Spleen (tissue), 11 donors: ENCODE measurements at regions not wholly inside any gene's neighbourhood (a gene's known extent, or its start where the extent isn't known, plus 50 kb on each side); places are given as distances from the start of the nearest gene placed in this dataset.
"Not testable (repeated sequence)": the region's sequence is repeated elsewhere in the genome, so short reads cannot be mapped to it uniquely, and the experiment has no call there.

Experiments
- DNase-seq: peaks from one replicate; pipeline ENCODE4 v3.0.0-alpha.2; 2020
- H3K27ac ChIP-seq, 8 donors: fragments of 200-600 bp; sonication (generic) in 7 of 8; 1 replicate in 4 of 8; 2 replicates in 4 of 8; pipeline versions ENCODE4 v1.5.0 to v1.8.0; 2016 to 2021; ENCODE audit warnings: inconsistent platforms in 4 of 8, mild to moderate bottlenecking in 4 of 8, moderate library complexity in 1 of 8
- H3K27me3 ChIP-seq, 7 donors: fragments of 200-600 bp; sonication (generic) in 6 of 7; replicated peaks in 1 of 7; 1 replicate in 4 of 7; 2 replicates in 3 of 7; pipeline versions ENCODE4 v1.5.0 to v1.8.0; 2016 to 2021; ENCODE audit warnings: inconsistent platforms in 3 of 7, mild to moderate bottlenecking in 1 of 7
- H3K36me3 ChIP-seq, 6 donors: fragments of 200-600 bp; sonication (generic) in 5 of 6; 1 replicate in 4 of 6; 2 replicates in 2 of 6; pipeline versions ENCODE4 v1.5.0 to v1.8.0; 2016 to 2021; ENCODE audit warnings: inconsistent platforms in 2 of 6
- H3K4me1 ChIP-seq, 6 donors: fragments of 200-600 bp; sonication (generic) in 5 of 6; 1 replicate in 3 of 6; 2 replicates in 3 of 6; pipeline versions ENCODE4 v1.5.0 to v1.8.0; 2016 to 2021; ENCODE audit warnings: inconsistent platforms in 3 of 6
- H3K4me3 ChIP-seq, 8 donors: fragments of 200-600 bp; sonication (generic) in 7 of 8; 1 replicate in 4 of 8; 2 replicates in 4 of 8; pipeline versions ENCODE4 v1.5.0 to v1.8.0; 2016 to 2021; ENCODE audit warnings: inconsistent platforms in 4 of 8, mild to moderate bottlenecking in 4 of 8, moderate library complexity in 2 of 8
- H3K9me3 ChIP-seq, 8 donors: fragments of 200-600 bp; sonication (generic) in 7 of 8; 1 replicate in 4 of 8; 2 replicates in 4 of 8; pipeline versions ENCODE4 v1.5.0 to v1.8.0; 2016 to 2021; ENCODE audit warnings: inconsistent platforms in 4 of 8
- POLR2A ChIP-seq, 3 donors: fragments of 450-650 bp; IDR thresholded peaks; one replicate each; pipeline ENCODE4 v1.5.1; 2017; ENCODE audit warnings: antibody characterized with exemption in 3 of 3, mild to moderate bottlenecking in 1 of 3
- POLR2AphosphoS5 ChIP-seq, 3 donors: sonication (generic); formaldehyde crosslinking; IDR thresholded peaks; one replicate each; pipeline ENCODE4 v1.5.1; 2017; ENCODE audit warnings: antibody characterized with exemption in 3 of 3
- WGBS, 5 donors: extraction: QIAGEN DNeasy Blood & Tissue Kit in 3 of 5; methylation state at CpG; one replicate each; pipeline versions ENCODE4 v1.1.5 to v1.1.7; 2013 to 2018; 5-methylcytosine and 5-hydroxymethylcytosine counted together
- intact Hi-C: fragments of 100-400 bp; cut with DNase I; formaldehyde crosslinking; loops from one replicate; pipeline ENCODE4 v1.15.0; 2023; ENCODE audit warnings: low total_unique reads
- TF ChIP-seq, protein P1 (sequence below), 11 experiments: fragments of 200-600 bp in 7 of 11; fragments of 450-650 bp in 4 of 11; sonication (generic) in 4 of 11; IDR thresholded peaks in 8 of 11; conservative IDR thresholded peaks in 3 of 11; 1 replicate in 7 of 11; 2 replicates in 4 of 11; pipeline versions ENCODE4 v1.4.0 to v1.8.0; 2016 to 2021; ENCODE audit warnings: antibody characterized with exemption in 11 of 11, inconsistent platforms in 4 of 11, mild to moderate bottlenecking in 1 of 11
- donor health status: healthy with polysubstance abuse.
- donor health status: DM: no; HTN: no; CAD: no; lungs with moderate emphysema.
- donor health status: DM: no; HTN: no; CAD: no.
- donor health status: Bipolar disorder and iron deficiency.
- donor health status: healthy.
- donor health status: DM: no; HTN: no; CAD: no.
- donor health status: DM: yes; HTN: yes; CAD: no.

DNA sequence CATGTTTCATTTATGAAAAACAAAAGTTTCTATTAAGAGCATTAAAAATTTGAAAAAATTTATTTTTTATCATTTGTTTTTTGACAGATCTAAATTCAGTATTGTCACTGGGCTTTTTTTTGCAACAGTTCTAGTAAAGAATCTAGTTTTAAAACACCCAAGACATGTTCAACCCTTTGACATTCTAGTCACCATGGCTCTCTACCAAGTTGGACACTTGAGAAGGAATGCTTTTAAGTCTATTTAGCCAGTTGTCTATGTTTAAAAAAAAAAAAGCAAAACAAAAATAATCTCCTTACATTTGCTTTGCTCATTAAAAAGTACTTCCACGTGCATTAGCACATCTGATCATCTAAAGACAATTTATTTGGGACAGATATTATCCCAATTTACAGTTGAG, 417.5 kb downstream of the RSL24D1 start:
- TF ChIP-seq POLR2AphosphoS5 (IDR thresholded peaks at IDR 0.05) (no peak), POLR2A (IDR thresholded peaks at IDR 0.05) (no peak)
- no peak overlapping the region for H3K4me3 ChIP-seq
- peaks cover 0 to 31% (median 3%) of the 10 kb centered on the region in 8 donors for H3K9me3 ChIP-seq
- no peaks in the 10 kb centered on the region for H3K27me3 ChIP-seq
- H3K4me1 ChIP-seq: no peaks in the 10 kb centered on the region
- H3K27ac ChIP-seq: no peak overlapping the region
- intact Hi-C loops: no loop called here
- no peaks in the 10 kb centered on the region for H3K36me3 ChIP-seq
- DNase-seq: no peak
- WGBS, 5 donors: 38 to 73% (median 61%) methylated on average over 1 of the region's 1 CpG

DNA sequence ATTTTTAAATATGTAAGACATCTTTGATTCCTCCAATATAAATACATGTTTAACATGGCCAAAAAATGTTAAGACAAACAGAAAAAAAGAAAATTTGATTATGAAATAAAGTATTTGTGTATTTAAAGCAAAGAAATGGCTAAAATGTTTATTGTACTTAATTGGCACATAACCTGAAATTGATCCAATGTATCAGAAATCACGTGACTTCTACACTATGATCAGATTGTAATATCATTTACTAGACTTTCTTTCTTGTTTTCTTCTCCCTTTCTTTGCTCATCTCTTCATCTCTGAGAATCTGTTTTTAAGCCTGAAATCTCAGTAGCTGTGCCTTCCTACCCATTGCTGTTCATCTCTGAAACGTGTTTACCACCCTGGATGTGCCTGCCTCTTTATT, 420.3 kb downstream of the RSL24D1 start:
- H3K27ac ChIP-seq: no peak overlapping the region
- peaks cover 0 to 3% (median 0%) of the 10 kb centered on the region in 8 donors for H3K9me3 ChIP-seq
- no peak overlapping the region for H3K4me3 ChIP-seq
- 67 to 76% (median 69%) methylated on average over 2 of the region's 2 CpGs for WGBS, 5 donors
- H3K4me1 ChIP-seq: no peaks in the 10 kb centered on the region
- intact Hi-C loops: no loop called here
- no peak for TF ChIP-seq POLR2A (IDR thresholded peaks at IDR 0.05)
- TF ChIP-seq, protein P1, sequence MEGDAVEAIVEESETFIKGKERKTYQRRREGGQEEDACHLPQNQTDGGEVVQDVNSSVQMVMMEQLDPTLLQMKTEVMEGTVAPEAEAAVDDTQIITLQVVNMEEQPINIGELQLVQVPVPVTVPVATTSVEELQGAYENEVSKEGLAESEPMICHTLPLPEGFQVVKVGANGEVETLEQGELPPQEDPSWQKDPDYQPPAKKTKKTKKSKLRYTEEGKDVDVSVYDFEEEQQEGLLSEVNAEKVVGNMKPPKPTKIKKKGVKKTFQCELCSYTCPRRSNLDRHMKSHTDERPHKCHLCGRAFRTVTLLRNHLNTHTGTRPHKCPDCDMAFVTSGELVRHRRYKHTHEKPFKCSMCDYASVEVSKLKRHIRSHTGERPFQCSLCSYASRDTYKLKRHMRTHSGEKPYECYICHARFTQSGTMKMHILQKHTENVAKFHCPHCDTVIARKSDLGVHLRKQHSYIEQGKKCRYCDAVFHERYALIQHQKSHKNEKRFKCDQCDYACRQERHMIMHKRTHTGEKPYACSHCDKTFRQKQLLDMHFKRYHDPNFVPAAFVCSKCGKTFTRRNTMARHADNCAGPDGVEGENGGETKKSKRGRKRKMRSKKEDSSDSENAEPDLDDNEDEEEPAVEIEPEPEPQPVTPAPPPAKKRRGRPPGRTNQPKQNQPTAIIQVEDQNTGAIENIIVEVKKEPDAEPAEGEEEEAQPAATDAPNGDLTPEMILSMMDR (IDR thresholded peaks at IDR 0.05 in 8 of 11, conservative IDR thresholded peaks at IDR 0.05 in 3 of 11): no peak
- TF ChIP-seq POLR2AphosphoS5 (IDR thresholded peaks at IDR 0.05): no peak
- no peaks in the 10 kb centered on the region for H3K36me3 ChIP-seq
- no peak for DNase-seq
- no peaks in the 10 kb centered on the region for H3K27me3 ChIP-seq

DNA sequence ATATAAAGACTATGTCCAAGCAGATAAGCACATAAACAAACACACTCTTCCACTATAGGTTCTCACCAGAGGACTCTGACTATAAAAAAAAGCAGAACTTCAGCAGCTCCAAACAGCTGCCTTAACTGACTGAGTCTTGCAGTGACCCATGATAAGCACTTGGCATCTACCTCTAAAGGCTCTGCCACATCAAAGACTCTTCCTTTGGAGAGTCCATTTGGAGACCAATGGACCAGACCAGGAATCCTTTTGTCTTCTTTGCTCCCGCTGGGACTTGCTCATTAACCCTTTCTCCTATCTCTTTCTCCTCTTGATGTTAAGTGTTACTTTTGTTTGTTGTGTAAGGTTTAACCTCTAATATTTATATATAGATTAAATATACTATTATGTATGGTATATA, 424.1 kb downstream of the RSL24D1 start:
- H3K4me3 ChIP-seq: no peak overlapping the region
- TF ChIP-seq POLR2AphosphoS5 (IDR thresholded peaks at IDR 0.05): no peak
- TF ChIP-seq, protein P1 (IDR thresholded peaks at IDR 0.05 in 8 of 11, conservative IDR thresholded peaks at IDR 0.05 in 3 of 11): no peak
- no peaks in the 10 kb centered on the region for H3K4me1 ChIP-seq
- DNase-seq: no peak
- WGBS, 5 donors: 70 to 94% (median 86%) methylated on average over 1 of the region's 1 CpG
- no peak overlapping the region for H3K27ac ChIP-seq
- H3K36me3 ChIP-seq: no peaks in the 10 kb centered on the region
- no peaks in the 10 kb centered on the region for H3K27me3 ChIP-seq
- no peaks in the 10 kb centered on the region for H3K9me3 ChIP-seq
- intact Hi-C loops: no loop called here

DNA sequence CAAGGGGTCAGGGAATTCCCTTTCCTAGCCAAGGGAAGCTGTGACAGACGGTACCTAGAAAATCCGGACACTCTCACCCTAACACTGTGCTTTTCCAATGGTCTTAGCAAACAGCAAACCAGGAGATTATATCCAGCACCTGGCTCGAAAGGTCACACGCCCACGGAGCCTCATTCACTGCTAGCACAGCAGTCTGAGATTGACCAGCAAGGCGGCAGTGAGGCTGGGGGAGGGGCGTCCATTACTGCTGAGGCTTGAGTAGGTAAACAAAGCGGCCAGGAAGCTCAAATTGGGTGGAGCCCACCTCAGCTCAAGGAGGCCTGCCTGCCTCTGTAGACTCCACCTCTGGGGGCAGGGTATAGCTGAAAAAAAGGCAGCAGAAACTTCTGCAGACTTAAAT, 447.3 kb downstream of the RSL24D1 start:
- DNase-seq, H3K27ac ChIP-seq, H3K27me3 ChIP-seq, H3K4me1 ChIP-seq, H3K4me3 ChIP-seq, H3K36me3 ChIP-seq, intact Hi-C loops: not testable (repeated sequence)
- peaks cover 0 to 36% (median 9%) of the 10 kb centered on the region in 8 donors for H3K9me3 ChIP-seq
- WGBS, 5 donors: 85 to 93% (median 87%) methylated on average over 8 of the region's 8 CpGs

DNA sequence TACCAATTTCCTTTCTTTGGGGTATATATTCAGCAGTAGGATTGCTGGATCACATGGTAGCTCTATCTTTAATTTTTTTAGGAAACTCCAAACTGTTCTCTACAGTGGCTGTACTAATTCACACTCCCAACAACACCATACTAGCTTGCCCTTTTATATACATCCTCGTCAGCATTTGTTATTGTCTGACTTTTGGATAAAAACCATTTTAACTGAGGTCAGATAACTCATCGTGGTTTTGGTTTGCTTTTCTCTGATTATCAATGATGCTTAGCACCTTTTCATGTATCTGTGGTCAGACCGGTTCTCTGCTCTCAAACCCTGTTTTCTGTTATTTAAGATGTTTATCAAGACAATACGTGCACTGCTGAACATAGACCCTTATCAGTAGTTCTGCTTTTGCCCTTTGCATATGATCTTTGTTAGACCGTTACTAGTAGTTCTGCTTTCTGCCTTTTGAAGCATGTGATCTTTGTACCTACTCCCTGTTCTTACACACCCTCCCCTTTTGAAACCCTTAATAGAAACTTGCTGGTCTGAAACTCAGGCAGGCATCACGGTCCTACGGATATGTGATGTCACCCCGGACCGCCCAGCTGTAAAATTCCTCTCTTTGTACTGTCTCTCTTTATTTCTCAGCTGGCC, 474.3 kb downstream of the RSL24D1 start:
- Histone ChIP-seq H3K9me3 (peaks cover 0 to 69% (median 25%) of the 10 kb centered on the region in 8 donors), H3K36me3 (no peaks in the 10 kb centered on the region), H3K4me1 (no peaks in the 10 kb centered on the region), H3K4me3 (no peak overlapping the region), H3K27ac (no peak overlapping the region), H3K27me3 (no peaks in the 10 kb centered on the region)
- WGBS, 5 donors: 72 to 83% (median 76%) methylated on average over 9 of the region's 9 CpGs
- DNase-seq: no peak
- intact Hi-C loops: no loop called here
- TF ChIP-seq POLR2AphosphoS5 (IDR thresholded peaks at IDR 0.05) (no peak), POLR2A (IDR thresholded peaks at IDR 0.05) (no peak)
- TF ChIP-seq, protein P1 (IDR thresholded peaks at IDR 0.05 in 8 of 11, conservative IDR thresholded peaks at IDR 0.05 in 3 of 11): no peak
